ENCODE measurements at regions not wholly inside any gene's neighbourhood (a gene's known extent, or its start where the extent isn't known, plus 50 kb on each side); places are given as distances from the start of the nearest gene placed in this dataset.
"Not testable (repeated sequence)": the region's sequence is repeated elsewhere in the genome, so short reads cannot be mapped to it uniquely, and the experiment has no call there.

- Histone ChIP-seq H3K4me1 (no peaks in the 10 kb centered on the region), H3K4me3 (no peak overlapping the region), H3K27me3 (no peaks in the 10 kb centered on the region), H3K27ac (no peak overlapping the region), H3K36me3 (no peaks in the 10 kb centered on the region), H3K9me3 (no peaks in the 10 kb centered on the region)
- 58 to 79% (median 68%) methylated on average over 1 of the region's 1 CpG for WGBS, 5 donors
- intact Hi-C loops (cut with DNase I; ENCODE audit: low total_unique reads), result no loop called here
- TF ChIP-seq EP300 (IDR thresholded peaks at IDR 0.05) (no peak), POLR2A (IDR thresholded peaks at IDR 0.05) (no peak), POLR2AphosphoS5 (IDR thresholded peaks at IDR 0.05) (no peak)
- TF ChIP-seq, protein P1, sequence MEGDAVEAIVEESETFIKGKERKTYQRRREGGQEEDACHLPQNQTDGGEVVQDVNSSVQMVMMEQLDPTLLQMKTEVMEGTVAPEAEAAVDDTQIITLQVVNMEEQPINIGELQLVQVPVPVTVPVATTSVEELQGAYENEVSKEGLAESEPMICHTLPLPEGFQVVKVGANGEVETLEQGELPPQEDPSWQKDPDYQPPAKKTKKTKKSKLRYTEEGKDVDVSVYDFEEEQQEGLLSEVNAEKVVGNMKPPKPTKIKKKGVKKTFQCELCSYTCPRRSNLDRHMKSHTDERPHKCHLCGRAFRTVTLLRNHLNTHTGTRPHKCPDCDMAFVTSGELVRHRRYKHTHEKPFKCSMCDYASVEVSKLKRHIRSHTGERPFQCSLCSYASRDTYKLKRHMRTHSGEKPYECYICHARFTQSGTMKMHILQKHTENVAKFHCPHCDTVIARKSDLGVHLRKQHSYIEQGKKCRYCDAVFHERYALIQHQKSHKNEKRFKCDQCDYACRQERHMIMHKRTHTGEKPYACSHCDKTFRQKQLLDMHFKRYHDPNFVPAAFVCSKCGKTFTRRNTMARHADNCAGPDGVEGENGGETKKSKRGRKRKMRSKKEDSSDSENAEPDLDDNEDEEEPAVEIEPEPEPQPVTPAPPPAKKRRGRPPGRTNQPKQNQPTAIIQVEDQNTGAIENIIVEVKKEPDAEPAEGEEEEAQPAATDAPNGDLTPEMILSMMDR (IDR thresholded peaks at IDR 0.05), result no peak
- DNase-seq, result no peak
These were observed 178.0 kb upstream of the SPHKAP start for GRCh38 chr2:228359473-228359872.

DNA sequence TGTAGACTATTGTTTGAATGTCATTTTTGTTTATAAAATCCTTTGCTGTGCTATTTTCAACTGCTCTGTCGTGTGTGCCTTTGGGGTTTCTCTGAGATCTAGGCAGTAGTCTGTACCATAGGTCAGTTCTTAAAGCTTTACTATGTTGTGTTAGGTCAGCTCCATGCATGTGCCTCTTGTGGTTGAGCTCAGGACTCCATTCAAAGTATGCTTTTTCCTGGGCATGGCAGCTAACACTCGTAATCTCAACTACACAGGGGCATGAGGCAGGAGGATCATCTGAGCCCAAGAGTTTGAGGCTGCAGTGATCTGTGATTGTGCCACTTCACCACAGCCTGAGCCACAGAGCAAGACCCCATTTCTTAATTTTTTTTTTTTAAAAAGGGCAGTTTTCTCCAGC is 174.4 kb upstream of the SPHKAP start:
- DNase-seq, result no peak
- 39 to 56% (median 42%) methylated on average over 2 of the region's 2 CpGs for WGBS, 5 donors
- Histone ChIP-seq H3K9me3 (peaks cover 0 to 3% (median 0%) of the 10 kb centered on the region in 4 donors), H3K4me3 (no peak overlapping the region), H3K27me3 (no peaks in the 10 kb centered on the region), H3K36me3 (no peaks in the 10 kb centered on the region), H3K27ac (no peak overlapping the region), H3K4me1 (no peaks in the 10 kb centered on the region)
- intact Hi-C loops (cut with DNase I; ENCODE audit: low total_unique reads), result no loop called here
- TF ChIP-seq EP300 (IDR thresholded peaks at IDR 0.05) (no peak), POLR2AphosphoS5 (IDR thresholded peaks at IDR 0.05) (no peak), POLR2A (IDR thresholded peaks at IDR 0.05) (no peak)
- TF ChIP-seq, protein P1 (IDR thresholded peaks at IDR 0.05), result no peak

DNA sequence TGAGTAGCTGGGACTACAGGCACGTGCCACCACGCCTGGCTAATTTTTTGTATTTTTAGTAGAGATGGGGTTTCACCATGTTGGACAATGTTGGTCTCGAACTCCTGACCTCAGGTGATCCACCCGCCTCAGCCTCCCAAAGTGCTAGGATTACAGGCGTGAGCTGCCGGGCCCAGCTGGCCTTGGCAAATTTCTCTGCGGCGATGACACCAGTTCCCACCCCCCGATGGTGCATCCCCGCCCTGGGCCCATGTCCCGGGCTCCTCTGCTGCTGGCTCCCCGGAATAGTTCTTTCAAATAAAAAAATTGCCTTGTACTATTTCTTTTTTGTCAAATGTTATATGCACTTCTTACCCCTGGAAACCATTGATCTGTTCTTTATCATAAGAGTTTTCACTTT is 171.5 kb upstream of the SPHKAP start:
- H3K9me3 ChIP-seq; H3K4me1 ChIP-seq; H3K36me3 ChIP-seq; H3K4me3 ChIP-seq; DNase-seq; H3K27ac ChIP-seq; intact Hi-C loops (cut with DNase I; ENCODE audit: low total_unique reads); H3K27me3 ChIP-seq: not testable (repeated sequence)
- 84 to 95% (median 89%) methylated on average over 12 of the region's 12 CpGs for WGBS, 5 donors

- no peak for TF ChIP-seq EP300 (IDR thresholded peaks at IDR 0.05)
- TF ChIP-seq, protein P1 (IDR thresholded peaks at IDR 0.05), result no peak
These were observed 170.6 kb upstream of the SPHKAP start for GRCh38 chr2:228352048-228352447.

GRCh38 chr2:228348516-228349064 is 167.1 kb upstream of the SPHKAP start:
- H3K9me3 ChIP-seq, result peaks cover 0 to 3% (median 0%) of the 10 kb centered on the region in 4 donors
- H3K27me3 ChIP-seq, result no peaks in the 10 kb centered on the region
- no peaks in the 10 kb centered on the region for H3K4me1 ChIP-seq
- no peak for DNase-seq
- no peak overlapping the region for H3K27ac ChIP-seq
- TF ChIP-seq, protein P1 (IDR thresholded peaks at IDR 0.05), result no peak
- no peak for TF ChIP-seq EP300 (IDR thresholded peaks at IDR 0.05)
- no peak for TF ChIP-seq POLR2A (IDR thresholded peaks at IDR 0.05)
- TF ChIP-seq POLR2AphosphoS5 (IDR thresholded peaks at IDR 0.05), result no peak
- no peaks in the 10 kb centered on the region for H3K36me3 ChIP-seq
- intact Hi-C loops (cut with DNase I; ENCODE audit: low total_unique reads), result no loop called here
- H3K4me3 ChIP-seq, result no peak overlapping the region

More at GRCh38 chr2:228352048-228352447, 170.6 kb upstream of the SPHKAP start:
- WGBS, 5 donors, result 29 to 64% (median 58%) methylated on average over 1 of the region's 1 CpG
- Histone ChIP-seq H3K27me3 (no peaks in the 10 kb centered on the region), H3K27ac (no peak overlapping the region), H3K4me1 (no peaks in the 10 kb centered on the region), H3K9me3 (peaks cover 0 to 3% (median 0%) of the 10 kb centered on the region in 4 donors), H3K4me3 (no peak overlapping the region), H3K36me3 (no peaks in the 10 kb centered on the region)
- intact Hi-C loops (cut with DNase I; ENCODE audit: low total_unique reads), result no loop called here
- no peak for DNase-seq

Data from stomach (tissue), 8 donors.